KMS-11 (cell line): ENCODE measurements at regions not wholly inside any gene's neighbourhood (a gene's known extent, or its start where the extent isn't known, plus 50 kb on each side); places are given as distances from the start of the nearest gene placed in this dataset.
"Not testable (repeated sequence)": the region's sequence is repeated elsewhere in the genome, so short reads cannot be mapped to it uniquely, and the experiment has no call there.

Experiments
- H2AFZ ChIP-seq: fragments of 200-600 bp; sonication (generic); 2 replicates; pipeline ENCODE4 v1.6.1; 2016; ENCODE audit warnings: antibody characterized with exemption, mixed run types, low read depth
- H3K27ac ChIP-seq: fragments of 200-600 bp; sonication (generic); 2 replicates; pipeline ENCODE4 v1.6.1; 2016; ENCODE audit warnings: mild to moderate bottlenecking, mixed run types
- H3K27me3 ChIP-seq: fragments of 200-600 bp; sonication (generic); 2 replicates; pipeline ENCODE4 v1.6.1; 2017; ENCODE audit warnings: mild to moderate bottlenecking, low read depth, mixed run types, moderate library complexity; ENCODE audit not compliant: insufficient read depth
- H3K36me3 ChIP-seq: fragments of 200-600 bp; sonication (generic); 2 replicates; pipeline ENCODE4 v1.6.1; 2017; ENCODE audit warnings: mild to moderate bottlenecking, mixed run types; ENCODE audit not compliant: insufficient read depth
- H3K4me1 ChIP-seq: fragments of 200-600 bp; sonication (generic); 2 replicates; pipeline ENCODE4 v1.6.1; 2016; ENCODE audit warnings: mild to moderate bottlenecking, low read depth, mixed run types; ENCODE audit not compliant: poor library complexity, severe bottlenecking
- H3K4me2 ChIP-seq: fragments of 200-600 bp; sonication (generic); 2 replicates; pipeline ENCODE4 v1.7.0; 2016; ENCODE audit warnings: mild to moderate bottlenecking, mixed run types
- H3K4me3 ChIP-seq: fragments of 200-600 bp; sonication (generic); IDR thresholded peaks from 2 replicates; pipeline ENCODE4 v1.6.1; 2017; ENCODE audit warnings: low read depth, low read length, mixed read lengths; ENCODE audit not compliant: insufficient read depth
- H3K79me2 ChIP-seq: fragments of 200-600 bp; sonication (generic); 2 replicates; pipeline ENCODE4 v1.6.1; 2016; ENCODE audit warnings: low read depth, mixed run types; ENCODE audit not compliant: insufficient read depth
- H3K9ac ChIP-seq: fragments of 200-600 bp; sonication (generic); 2 replicates; pipeline ENCODE4 v1.6.1; 2016; ENCODE audit warnings: mild to moderate bottlenecking, mixed run types
- H4K20me1 ChIP-seq: fragments of 200-600 bp; sonication (generic); 2 replicates; pipeline ENCODE4 v1.6.1; 2016; ENCODE audit warnings: mild to moderate bottlenecking, mixed run types; ENCODE audit not compliant: insufficient read depth
- CTCF ChIP-seq: fragments of 200-600 bp; sonication (generic); conservative IDR thresholded peaks from 2 replicates; pipeline ENCODE4 v1.6.1; 2017; ENCODE audit warnings: low read depth, mild to moderate bottlenecking, antibody characterized with exemption, low read length, moderate library complexity, mixed read lengths

GRCh38 chr7:113314594-113314993, 196.2 kb upstream of the SMIM30 start:
- H3K4me3 ChIP-seq = no peak overlapping the region
- H3K9ac ChIP-seq = no peak overlapping the region
- no peaks in the 10 kb centered on the region for H4K20me1 ChIP-seq
- no peak for TF ChIP-seq CTCF
- no peaks in the 10 kb centered on the region for H3K27me3 ChIP-seq
- no peaks in the 10 kb centered on the region for H3K36me3 ChIP-seq
- no peaks in the 10 kb centered on the region for H3K79me2 ChIP-seq
- no peaks in the 10 kb centered on the region for H3K4me1 ChIP-seq
- H2AFZ ChIP-seq = no peak overlapping the region
- no peak overlapping the region for H3K27ac ChIP-seq
- no peak overlapping the region for H3K4me2 ChIP-seq

- Histone ChIP-seq H3K27me3 (no peaks in the 10 kb centered on the region), H3K36me3 (no peaks in the 10 kb centered on the region), H4K20me1 (no peaks in the 10 kb centered on the region), H3K4me2 (no peak overlapping the region), H3K79me2 (no peaks in the 10 kb centered on the region), H3K4me3 (no peak overlapping the region), H2AFZ (no peak overlapping the region), H3K4me1 (no peaks in the 10 kb centered on the region), H3K9ac (no peak overlapping the region), H3K27ac (no peak overlapping the region)
- no peak for TF ChIP-seq CTCF
Measured at GRCh38 chr7:113308399-113308798, 190.0 kb upstream of the SMIM30 start.

- TF ChIP-seq CTCF = no peak
- Histone ChIP-seq H3K9ac (no peak overlapping the region), H3K27me3 (no peaks in the 10 kb centered on the region), H3K4me3 (no peak overlapping the region), H2AFZ (no peak overlapping the region), H3K27ac (no peak overlapping the region), H4K20me1 (no peaks in the 10 kb centered on the region), H3K4me2 (no peak overlapping the region), H3K4me1 (no peaks in the 10 kb centered on the region), H3K36me3 (no peaks in the 10 kb centered on the region), H3K79me2 (no peaks in the 10 kb centered on the region)
Measured at GRCh38 chr7:113307147-113307546, 188.8 kb upstream of the SMIM30 start.

- no peak for TF ChIP-seq CTCF
- Histone ChIP-seq H2AFZ (no peak overlapping the region), H3K4me3 (no peak overlapping the region), H3K27ac (no peak overlapping the region), H3K36me3 (no peaks in the 10 kb centered on the region), H4K20me1 (no peaks in the 10 kb centered on the region), H3K4me2 (no peak overlapping the region), H3K79me2 (no peaks in the 10 kb centered on the region), H3K27me3 (no peaks in the 10 kb centered on the region), H3K9ac (no peak overlapping the region), H3K4me1 (no peaks in the 10 kb centered on the region)
Measured at GRCh38 chr7:113306302-113306701, 187.9 kb upstream of the SMIM30 start.

GRCh38 chr7:113304104-113304503, 185.8 kb upstream of the SMIM30 start:
- no peak for TF ChIP-seq CTCF
- Histone ChIP-seq H3K4me1 (no peaks in the 10 kb centered on the region), H3K4me3 (no peak overlapping the region), H3K4me2 (no peak overlapping the region), H3K27ac (no peak overlapping the region), H3K79me2 (no peaks in the 10 kb centered on the region), H3K9ac (no peak overlapping the region), H4K20me1 (no peaks in the 10 kb centered on the region), H3K27me3 (no peaks in the 10 kb centered on the region), H3K36me3 (no peaks in the 10 kb centered on the region), H2AFZ (no peak overlapping the region)

GRCh38 chr7:113303388-113303787, 185.0 kb upstream of the SMIM30 start:
- H2AFZ ChIP-seq = not testable (repeated sequence)

More at GRCh38 chr7:113303388-113303787, 185.0 kb upstream of the SMIM30 start:
- not testable (repeated sequence) for H4K20me1 ChIP-seq, H3K4me2 ChIP-seq, H3K4me3 ChIP-seq, H3K9ac ChIP-seq, H3K36me3 ChIP-seq, H3K4me1 ChIP-seq, H3K27me3 ChIP-seq, H3K79me2 ChIP-seq, H3K27ac ChIP-seq
